NT2/D1 (cell line): ENCODE measurements at regions not wholly inside any gene's neighbourhood (a gene's known extent, or its start where the extent isn't known, plus 50 kb on each side); places are given as distances from the start of the nearest gene placed in this dataset.

Experiments used
- SUZ12 ChIP-seq: IDR thresholded peaks from 2 replicates; pipeline ENCODE4 v1.6.1; 2011; ENCODE audit not compliant: insufficient read length, insufficient read depth; ENCODE audit errors: extremely low read depth
- YY1 ChIP-seq: IDR thresholded peaks from 2 replicates; pipeline ENCODE4 v1.6.1; 2011; ENCODE audit not compliant: insufficient read length, insufficient read depth
- ZNF274 ChIP-seq: IDR thresholded peaks from 2 replicates; pipeline ENCODE4 v1.6.1; 2011; ENCODE audit warnings: mild to moderate bottlenecking, low read depth, low read length

GRCh38 chr1:5739561-5740078 lies 252.6 kb downstream of the NPHP4 start:
- TF ChIP-seq YY1 (no peak), ZNF274 (no peak), SUZ12 (no peak)
